ENCODE measurements at regions not wholly inside any gene's neighbourhood (a gene's known extent, or its start where the extent isn't known, plus 50 kb on each side); places are given as distances from the start of the nearest gene placed in this dataset.

DNA sequence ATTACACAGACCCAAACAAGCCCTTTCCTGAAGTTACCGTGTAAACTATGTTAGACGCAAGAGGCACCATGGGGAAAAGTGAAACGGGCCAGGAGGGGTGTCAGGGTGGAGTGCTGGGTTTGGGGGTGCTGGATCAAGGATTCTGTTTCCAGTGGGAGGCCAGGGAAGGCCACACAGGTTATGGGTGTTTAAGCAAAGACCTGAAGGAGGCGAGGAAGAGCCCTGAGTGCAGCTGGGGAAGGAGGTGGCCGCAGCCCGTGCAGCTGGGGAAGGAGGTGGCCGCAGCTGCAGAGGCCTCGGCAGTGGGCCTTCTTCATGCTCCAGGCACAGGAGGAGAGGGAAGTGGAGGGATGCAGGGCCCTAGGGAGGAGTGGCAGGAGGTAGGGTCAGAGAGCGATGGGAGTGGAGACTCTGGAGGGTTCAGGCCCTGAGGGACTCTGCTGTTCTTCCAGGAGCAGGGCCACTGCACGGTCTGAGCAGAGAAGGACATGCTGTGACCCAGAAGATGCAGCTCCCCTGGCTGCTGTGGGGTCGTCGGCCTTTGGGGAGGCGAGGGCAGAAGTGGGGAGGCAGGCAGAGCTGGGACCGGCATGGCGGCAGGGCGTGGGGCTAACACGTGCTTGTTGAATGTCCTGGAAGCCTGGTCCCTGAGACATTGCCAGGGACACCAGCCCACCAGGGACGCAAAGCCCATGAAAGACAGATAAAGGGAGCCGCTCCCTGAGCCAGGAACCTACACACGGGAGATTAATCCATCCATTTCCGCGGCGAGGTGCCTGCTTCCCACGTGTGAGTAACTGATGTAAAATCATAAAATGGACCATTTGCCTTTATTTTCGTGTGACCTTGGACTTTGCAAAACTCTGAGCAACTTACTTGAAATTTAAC is 1049.1 kb downstream of the BRD1 start (continued):
- TF ChIP-seq LRRFIP1 (CRISPR knock-in tag; conservative IDR thresholded peaks at IDR 0.05), result no peak
- TF ChIP-seq PTBP1 (IDR thresholded peaks at IDR 0.05; ENCODE audit: low read depth, low read length, poor library complexity, severe bottlenecking), result no peak
- TF ChIP-seq, protein P1, sequence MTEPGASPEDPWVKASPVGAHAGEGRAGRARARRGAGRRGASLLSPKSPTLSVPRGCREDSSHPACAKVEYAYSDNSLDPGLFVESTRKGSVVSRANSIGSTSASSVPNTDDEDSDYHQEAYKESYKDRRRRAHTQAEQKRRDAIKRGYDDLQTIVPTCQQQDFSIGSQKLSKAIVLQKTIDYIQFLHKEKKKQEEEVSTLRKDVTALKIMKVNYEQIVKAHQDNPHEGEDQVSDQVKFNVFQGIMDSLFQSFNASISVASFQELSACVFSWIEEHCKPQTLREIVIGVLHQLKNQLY (CRISPR knock-in tag; IDR thresholded peaks at IDR 0.05), result no peak

GRCh38 chr22:48772286-48772907 is 1055.3 kb downstream of the BRD1 start:
- Histone ChIP-seq H3K27me3 (ENCODE audit: control insufficient read depth in 1 of 2, insufficient read depth in 2 of 2, low read length in 2 of 2) (no peaks in the 10 kb centered on the region), H3K9ac (ENCODE audit: insufficient read depth, low read depth, low read length) (no peak overlapping the region), H3K4me1 (ENCODE audit: insufficient read depth, low read length) (peaks cover 6% of the 10 kb centered on the region; the same call in 1 of the 2 replicates), H3K9me3 (ENCODE audit: low read length) (peaks cover 13% of the 10 kb centered on the region), H3K4me2 (ENCODE audit: low read depth, low read length) (no peak overlapping the region), H3K79me2 (ENCODE audit: insufficient read depth, low read length) (no peaks in the 10 kb centered on the region), H4K20me1 (ENCODE audit: insufficient read depth, low read length) (no peaks in the 10 kb centered on the region), H3K36me3 (replicated peaks in 1 of 2; ENCODE audit: control insufficient read depth in 1 of 2, insufficient read depth in 2 of 2, low read length in 2 of 2) (no peaks in the 10 kb centered on the region), H3K4me3 (replicated peaks in 1 of 3; ENCODE audit: insufficient read depth in 1 of 3, low read depth in 2 of 3, low read length in 3 of 3) (no peak overlapping the region), H3K27ac (ENCODE audit: extremely low read length, insufficient read depth, low read length) (no peak overlapping the region), H2AFZ (ENCODE audit: low read length) (no peak overlapping the region)
- ATAC-seq (no peak), DNase-seq (ENCODE audit: low spot score) (no peak), FAIRE-seq (no peak)
- POLR2A ChIA-PET, result no interaction called here
- 79% methylated on average over 8 of the region's 19 CpGs for WGBS (ENCODE audit: low lambda C conversion rate)
- no peak for TF ChIP-seq TARDBP (CRISPR knock-in tag; IDR thresholded peaks at IDR 0.05)
- intact Hi-C loops (cut with micrococcal nuclease; ENCODE audit: unreplicated experiment) (no loop called here), in situ Hi-C loops (cut with HindIII; ENCODE audit: extremely low pct_ligation_motif_present, low pct_unique_long_range_greater_than_20kb) (no loop called here)
- BruUV-seq (replicated peaks), result no TSS peak
- CTCF ChIA-PET (ENCODE audit: low intra/inter-chr PET ratio, low total read pairs), result no interaction called here

Measured in HepG2 (cell line).